ENCODE measurements at regions not wholly inside any gene's neighbourhood (a gene's known extent, or its start where the extent isn't known, plus 50 kb on each side); places are given as distances from the start of the nearest gene placed in this dataset.

GRCh38 chr7:65317372-65317771 lies 56.3 kb upstream of the ZNF92 start:
- no peak overlapping the region for H3K4me3 ChIP-seq
- no peaks in the 10 kb centered on the region for H3K4me1 ChIP-seq
- no peak overlapping the region for H3K27ac ChIP-seq (replicated peaks)
- DNase-seq = no peak
- H3K36me3 ChIP-seq = no peaks in the 10 kb centered on the region
- H3K9me3 ChIP-seq (replicated peaks) = no peaks in the 10 kb centered on the region
- intact Hi-C loops (cut with micrococcal nuclease) = no loop called here
- TF ChIP-seq CTCF (IDR thresholded peaks at IDR 0.05; ENCODE audit: borderline replicate concordance) = no peak
- H3K27me3 ChIP-seq (ENCODE audit: low read depth) = peaks cover 9% of the 10 kb centered on the region

DNA sequence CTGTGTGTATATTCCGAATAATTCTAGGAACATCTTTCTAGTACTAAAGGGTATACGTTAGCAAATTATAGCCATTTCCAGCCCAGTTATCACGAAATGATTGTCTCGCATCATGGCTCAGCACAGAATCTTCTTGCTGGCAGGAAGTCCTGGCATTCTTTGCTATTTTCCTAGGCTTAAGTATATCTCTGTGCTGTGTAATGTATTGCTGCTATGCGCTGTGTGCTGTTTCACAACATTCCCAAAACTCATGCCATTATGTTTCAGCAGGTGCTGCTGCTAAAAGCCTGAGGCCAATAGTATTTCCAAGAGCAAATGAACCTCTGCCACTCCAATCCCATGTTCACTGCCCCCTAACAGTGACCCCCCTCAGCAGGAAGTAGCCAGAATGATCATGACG lies 62.9 kb upstream of the ZNF92 start:
- H3K4me1 ChIP-seq = no peaks in the 10 kb centered on the region
- H3K36me3 ChIP-seq = no peaks in the 10 kb centered on the region
- TF ChIP-seq CTCF (IDR thresholded peaks at IDR 0.05; ENCODE audit: borderline replicate concordance) = no peak
- no peak overlapping the region for H3K4me3 ChIP-seq
- DNase-seq = no peak
- peaks cover 26% of the 10 kb centered on the region for H3K27me3 ChIP-seq (ENCODE audit: low read depth)
- H3K9me3 ChIP-seq (replicated peaks) = no peaks in the 10 kb centered on the region
- H3K27ac ChIP-seq (replicated peaks) = no peak overlapping the region
- intact Hi-C loops (cut with micrococcal nuclease) = no loop called here

- Histone ChIP-seq H3K36me3 (no peaks in the 10 kb centered on the region), H3K9me3 (replicated peaks) (no peaks in the 10 kb centered on the region), H3K27me3 (ENCODE audit: low read depth) (peaks cover 41% of the 10 kb centered on the region), H3K4me1 (no peaks in the 10 kb centered on the region), H3K4me3 (no peak overlapping the region), H3K27ac (replicated peaks) (no peak overlapping the region)
- no peak for TF ChIP-seq CTCF (IDR thresholded peaks at IDR 0.05; ENCODE audit: borderline replicate concordance)
- no peak for DNase-seq
- intact Hi-C loops (cut with micrococcal nuclease) = loop anchor here (10.0 kb wide), 1 partner anchor 353 kb away; no protein-coding TSS in a partner anchor
Observed at GRCh38 chr7:65308300-65308678, 65.4 kb upstream of the ZNF92 start.

DNA sequence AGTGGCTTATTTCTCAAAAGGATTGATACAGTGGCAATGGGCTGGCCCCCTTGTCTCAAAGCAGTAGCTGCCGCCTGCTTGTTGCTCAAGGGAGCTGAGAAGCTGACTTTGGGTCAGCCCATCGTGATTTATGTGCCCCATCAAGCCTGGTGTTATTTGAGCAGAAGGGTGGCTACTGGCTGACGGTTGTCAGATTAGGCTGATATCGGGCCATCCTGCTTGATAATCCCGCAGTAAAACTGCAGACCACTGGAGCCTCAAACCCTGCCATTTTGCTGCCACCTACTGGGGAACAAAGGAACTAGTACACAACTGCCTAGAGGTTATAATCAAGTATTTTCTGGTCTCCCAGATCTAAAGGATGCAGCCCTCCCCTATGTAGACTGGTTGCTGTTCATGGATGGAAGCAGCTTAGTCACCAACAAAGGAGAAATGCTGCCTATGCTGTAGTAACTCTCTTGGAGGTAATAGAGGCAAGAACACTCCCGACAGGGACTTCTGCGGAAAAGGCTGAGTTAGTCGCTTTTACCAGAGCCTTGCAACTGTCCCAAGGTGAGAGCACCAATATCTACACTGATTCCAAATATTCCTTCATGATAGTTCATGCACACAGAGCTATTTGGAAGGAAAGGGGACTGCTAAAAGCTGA lies 65.9 kb upstream of the ZNF92 start:
- peak; percentile 87 for TF ChIP-seq CTCF (IDR thresholded peaks at IDR 0.05; ENCODE audit: borderline replicate concordance)
- no peak for DNase-seq
- Histone ChIP-seq H3K27me3 (ENCODE audit: low read depth) (peaks cover 41% of the 10 kb centered on the region), H3K9me3 (replicated peaks) (no peaks in the 10 kb centered on the region), H3K4me1 (no peaks in the 10 kb centered on the region), H3K4me3 (no peak overlapping the region), H3K36me3 (no peaks in the 10 kb centered on the region), H3K27ac (replicated peaks) (no peak overlapping the region)
- intact Hi-C loops (cut with micrococcal nuclease) = loop anchor here (10.0 kb wide), 1 partner anchor 353 kb away; no protein-coding TSS in a partner anchor

DNA sequence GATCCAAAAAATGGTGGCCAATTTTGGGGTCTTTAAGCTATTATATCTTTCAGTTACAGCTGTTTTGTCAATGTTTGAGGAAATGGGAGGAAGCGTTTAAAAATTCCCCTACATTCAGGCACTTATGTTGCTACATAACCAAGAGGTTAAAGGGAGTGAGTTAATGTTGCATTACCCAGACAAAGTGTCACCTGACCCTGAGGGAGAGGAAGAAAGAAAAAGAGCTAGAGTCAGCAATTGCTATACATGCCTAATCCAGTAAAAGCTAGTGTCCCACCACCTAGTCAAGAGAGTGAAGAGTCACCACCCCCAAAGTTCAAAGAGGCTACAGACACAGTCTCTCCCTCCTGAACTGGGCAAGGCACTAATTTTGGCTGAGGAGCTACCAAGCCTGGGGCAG lies 69.5 kb upstream of the ZNF92 start:
- intact Hi-C loops (cut with micrococcal nuclease) = loop anchor here (10.0 kb wide), 1 partner anchor 349 kb away; no protein-coding TSS in a partner anchor
- no peak overlapping the region for H3K4me3 ChIP-seq
- H3K27me3 ChIP-seq (ENCODE audit: low read depth) = peaks cover 65% of the 10 kb centered on the region
- no peaks in the 10 kb centered on the region for H3K9me3 ChIP-seq (replicated peaks)
- no peaks in the 10 kb centered on the region for H3K4me1 ChIP-seq
- no peaks in the 10 kb centered on the region for H3K36me3 ChIP-seq
- no peak for TF ChIP-seq CTCF (IDR thresholded peaks at IDR 0.05; ENCODE audit: borderline replicate concordance)
- DNase-seq = no peak
- H3K27ac ChIP-seq (replicated peaks) = no peak overlapping the region
